Common myeloid progenitor, CD34-positive (primary cell): ENCODE measurements at regions not wholly inside any gene's neighbourhood (a gene's known extent, or its start where the extent isn't known, plus 50 kb on each side); places are given as distances from the start of the nearest gene placed in this dataset.
"Not testable (repeated sequence)": the region's sequence is repeated elsewhere in the genome, so short reads cannot be mapped to it uniquely, and the experiment has no call there.

Source experiments
- CTCF ChIA-PET: fragments of 350-600 bp; sonication (Branson Sonifier 250); formaldehyde crosslinking; loops from one replicate; lab custom pipeline; 2021; ENCODE audit warnings: antibody characterized with exemption; lab: Charles Lee
- POLR2A ChIA-PET: fragments of 350-600 bp; sonication (Branson Sonifier 250); formaldehyde crosslinking; loops from one replicate; lab custom pipeline; 2021; ENCODE audit warnings: antibody characterized with exemption; lab: Charles Lee
- DNase-seq, 3 donors: peaks; one replicate each; pipeline versions ENCODE4 v3.0.0 to v3.0.0-alpha.2; 2013
- H3K27ac ChIP-seq, 2 experiments: 1 replicate in 1 of 2; 2 replicates in 1 of 2; pipeline ENCODE4 v1.7.0; 2013; ENCODE audit warnings: inconsistent platforms in 2 of 2, low read length in 2 of 2, mild to moderate bottlenecking in 2 of 2, low read depth in 1 of 2, moderate library complexity in 1 of 2; ENCODE audit not compliant: severe bottlenecking in 2 of 2, insufficient read depth in 1 of 2, poor library complexity in 1 of 2
- H3K27me3 ChIP-seq, 5 experiments: replicated peaks in 2 of 5; 1 replicate in 3 of 5; 2 replicates in 2 of 5; pipeline versions ENCODE4 v1.6.1 to v1.7.0; 2013; ENCODE audit warnings: low read length in 4 of 5, mild to moderate bottlenecking in 2 of 5, moderate library complexity in 2 of 5, inconsistent platforms in 1 of 5; ENCODE audit not compliant: insufficient read depth in 5 of 5, control insufficient read depth in 4 of 5
- H3K36me3 ChIP-seq, 4 experiments: 1 replicate in 2 of 4; 2 replicates in 2 of 4; pipeline versions ENCODE4 v1.6.1 to v1.7.0; 2013; ENCODE audit warnings: low read length in 3 of 4, control low read depth in 1 of 4, mild to moderate bottlenecking in 1 of 4; ENCODE audit not compliant: control insufficient read depth in 4 of 4, insufficient read depth in 4 of 4
- H3K4me1 ChIP-seq, 4 experiments: 1 replicate in 3 of 4; 2 replicates in 1 of 4; pipeline versions ENCODE4 v1.6.1 to v1.7.1; 2013; ENCODE audit warnings: low read length in 3 of 4, mild to moderate bottlenecking in 3 of 4, control low read depth in 1 of 4, inconsistent platforms in 1 of 4, moderate library complexity in 1 of 4; ENCODE audit not compliant: control insufficient read depth in 4 of 4, insufficient read depth in 4 of 4; ENCODE audit errors: control extremely low read depth in 1 of 4
- H3K4me3 ChIP-seq, 7 experiments: 1 replicate in 4 of 7; 2 replicates in 3 of 7; pipeline versions ENCODE4 v1.5.1 to v1.7.0; 2013; ENCODE audit warnings: mild to moderate bottlenecking in 7 of 7, low read length in 6 of 7, moderate library complexity in 6 of 7, inconsistent platforms in 2 of 7, low read depth in 2 of 7, control low read depth in 1 of 7; ENCODE audit not compliant: insufficient read depth in 4 of 7, control insufficient read depth in 1 of 7; ENCODE audit errors: extremely low read depth in 1 of 7
- H3K9me3 ChIP-seq, 5 experiments: 1 replicate in 4 of 5; 2 replicates in 1 of 5; pipeline versions ENCODE4 v1.6.1 to v1.7.1; 2013; ENCODE audit warnings: low read length in 4 of 5, mild to moderate bottlenecking in 2 of 5, inconsistent platforms in 1 of 5, low read depth in 1 of 5, moderate library complexity in 1 of 5; ENCODE audit not compliant: control insufficient read depth in 4 of 5, insufficient read depth in 2 of 5; ENCODE audit errors: control extremely low read depth in 1 of 5
- WGBS: methylation state at CpG from one replicate; pipeline ENCODE4 v1.1.5; 2013; ENCODE audit not compliant: insufficient coverage; 5-methylcytosine and 5-hydroxymethylcytosine counted together

DNA sequence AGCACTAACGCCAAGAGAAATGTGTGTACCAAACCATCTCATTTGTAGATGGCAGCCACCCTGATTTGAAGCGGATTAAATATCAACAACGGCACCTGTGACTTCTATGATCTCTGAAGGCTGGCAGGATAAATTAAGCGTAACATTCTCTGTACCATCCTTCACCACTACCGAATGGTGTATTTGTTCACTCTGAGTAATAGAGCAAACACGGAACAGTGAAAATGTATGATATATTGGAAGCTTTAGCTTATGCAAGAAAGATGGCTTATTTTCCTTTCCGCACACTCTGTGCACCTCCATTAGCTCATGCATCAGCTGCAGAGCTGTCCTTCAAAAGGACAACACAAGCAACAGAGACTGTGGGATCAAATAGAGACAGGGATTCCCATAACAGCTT, 431.1 kb downstream of the PRELID2 start:
- Histone ChIP-seq H3K27ac (no peak overlapping the region), H3K4me1 (no peaks in the 10 kb centered on the region), H3K4me3 (no peak overlapping the region), H3K36me3 (no peaks in the 10 kb centered on the region), H3K9me3 (peaks cover 0 to 25% (median 4%) of the 10 kb centered on the region in 5 experiments), H3K27me3 (no peaks in the 10 kb centered on the region)
- no peak for DNase-seq
- ChIA-PET POLR2A (no interaction called here), CTCF (no interaction called here)
- 97% methylated on average over 5 of the region's 7 CpGs for WGBS

DNA sequence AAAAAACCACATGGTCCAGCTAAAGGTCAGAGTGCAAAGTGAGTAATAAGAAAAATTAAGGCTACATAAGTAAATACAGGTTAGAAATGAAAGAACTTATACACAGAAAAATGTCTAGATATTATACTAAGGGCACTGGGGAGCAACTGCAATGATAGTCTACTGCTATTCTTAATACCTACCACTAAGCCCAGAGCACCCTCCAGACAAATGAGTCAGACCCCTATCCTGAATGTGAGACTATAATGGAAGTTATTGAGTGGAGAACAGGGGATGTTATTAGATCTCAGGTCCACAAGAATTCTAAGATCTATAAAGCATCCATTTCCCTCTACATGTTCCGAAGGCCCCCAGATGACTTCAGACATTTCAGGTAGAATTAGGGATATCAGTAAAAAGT, 438.3 kb downstream of the PRELID2 start:
- CTCF ChIA-PET, result no interaction called here

DNA sequence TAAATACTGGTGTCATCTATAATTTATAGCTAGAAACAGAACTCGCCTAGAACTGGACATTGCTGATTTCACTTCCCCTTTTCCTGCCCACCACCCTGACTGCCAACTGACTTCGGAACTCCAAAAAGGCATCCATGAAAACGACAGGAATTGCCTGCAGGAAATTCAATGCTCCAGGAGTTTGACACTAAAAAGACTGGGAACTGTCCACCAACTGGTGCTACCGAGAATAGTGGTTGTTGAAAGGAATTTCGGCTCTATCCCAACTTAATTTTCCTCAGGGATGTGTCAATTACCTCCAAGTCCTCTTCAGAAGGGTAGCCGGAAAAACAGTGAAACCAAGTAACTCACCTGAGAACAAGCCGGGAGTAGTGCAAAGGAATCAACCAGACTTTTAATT, 440.0 kb downstream of the PRELID2 start:
- peaks cover 0 to 13% (median 0%) of the 10 kb centered on the region in 5 experiments for H3K9me3 ChIP-seq
- CTCF ChIA-PET, H3K36me3 ChIP-seq, H3K4me1 ChIP-seq, H3K27ac ChIP-seq, POLR2A ChIA-PET, H3K4me3 ChIP-seq, H3K27me3 ChIP-seq, DNase-seq: not testable (repeated sequence)
- 77% methylated on average over 4 of the region's 7 CpGs for WGBS

More for the DNA sequence above, 438.3 kb downstream of the PRELID2 start:
- H3K9me3 ChIP-seq, result peaks cover 0 to 5% (median 0%) of the 10 kb centered on the region in 5 experiments
- H3K4me3 ChIP-seq, result no peak overlapping the region
- no peak overlapping the region for H3K27ac ChIP-seq
- H3K27me3 ChIP-seq, result no peaks in the 10 kb centered on the region
- DNase-seq, result no peak
- H3K4me1 ChIP-seq, result no peaks in the 10 kb centered on the region
- no CpG with 5 or more reads among the region's 1 CpG for WGBS
- H3K36me3 ChIP-seq, result no peaks in the 10 kb centered on the region
- POLR2A ChIA-PET, result no interaction called here

DNA sequence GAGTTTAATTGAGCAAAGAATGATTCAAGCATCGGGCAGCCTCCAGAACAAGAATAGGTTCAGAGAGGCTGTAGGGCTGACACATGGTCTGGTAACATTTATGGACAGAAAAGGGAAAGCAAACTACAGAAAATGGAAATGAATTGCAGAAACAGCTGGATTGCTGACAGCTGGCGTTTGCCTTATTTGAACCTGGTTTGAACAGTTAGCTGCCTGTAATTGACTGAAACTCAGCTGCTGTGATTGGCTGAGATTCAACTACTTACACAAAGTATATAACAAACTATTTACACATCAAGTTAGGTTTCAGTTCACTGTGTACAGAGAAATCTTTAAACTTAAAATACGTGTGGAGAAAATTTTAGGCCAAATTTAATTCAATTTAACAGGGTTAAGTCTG, 441.7 kb downstream of the PRELID2 start:
- DNase-seq, result no peak
- H3K4me3 ChIP-seq, result no peak overlapping the region
- WGBS, result 94% methylated on average over 2 of the region's 3 CpGs
- ChIA-PET CTCF (no interaction called here), POLR2A (no interaction called here)
- no peak overlapping the region for H3K27ac ChIP-seq
- H3K27me3 ChIP-seq, result no peaks in the 10 kb centered on the region
- peaks cover 0 to 13% (median 0%) of the 10 kb centered on the region in 5 experiments for H3K9me3 ChIP-seq
- H3K36me3 ChIP-seq, result no peaks in the 10 kb centered on the region
- no peaks in the 10 kb centered on the region for H3K4me1 ChIP-seq

DNA sequence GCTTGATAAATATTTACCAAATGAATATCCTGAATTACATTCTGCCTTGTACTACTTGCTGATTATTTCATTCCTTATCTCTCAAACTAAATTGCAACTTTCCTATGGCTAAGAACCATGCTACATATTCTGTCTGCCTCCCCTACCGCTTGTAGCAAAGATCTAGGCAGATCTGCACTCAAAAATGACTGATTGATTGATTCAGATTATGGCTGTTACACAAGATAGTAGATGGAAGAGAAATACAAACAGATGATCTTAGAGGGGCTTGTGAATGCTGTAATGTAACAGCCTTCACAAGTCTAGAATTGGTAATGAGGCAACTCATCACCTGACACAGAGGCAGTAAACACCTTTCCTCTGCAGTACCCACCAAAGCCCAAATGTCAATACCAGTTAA, 446.1 kb downstream of the PRELID2 start:
- Histone ChIP-seq H3K4me1 (no peaks in the 10 kb centered on the region), H3K27me3 (no peaks in the 10 kb centered on the region), H3K27ac (no peak overlapping the region), H3K36me3 (no peaks in the 10 kb centered on the region), H3K4me3 (no peak overlapping the region), H3K9me3 (peaks cover 0 to 11% (median 0%) of the 10 kb centered on the region in 5 experiments)
- DNase-seq, result no peak
- CTCF ChIA-PET, result no interaction called here
- WGBS, result 0% methylated on average over 1 of the region's 1 CpG
- POLR2A ChIA-PET, result no interaction called here

DNA sequence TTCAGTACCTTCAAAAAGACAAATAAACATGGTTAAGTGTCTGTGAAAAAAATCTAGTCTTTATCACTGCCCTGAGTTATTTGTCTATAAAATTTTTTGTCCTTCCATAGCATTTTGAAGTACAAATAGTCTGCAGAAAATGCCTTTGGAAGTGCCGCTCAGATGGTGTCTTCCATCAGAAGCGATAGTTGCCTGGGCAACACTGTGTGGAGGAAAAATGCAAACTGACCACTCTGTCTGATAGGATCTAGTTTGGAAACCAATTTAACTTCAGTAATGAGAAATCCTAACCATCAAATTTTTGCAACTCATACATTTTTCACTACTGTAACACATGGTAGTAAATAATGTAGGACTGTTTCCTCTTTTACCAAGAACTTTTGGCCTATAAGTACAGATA, 449.9 kb downstream of the PRELID2 start:
- ChIA-PET CTCF (no interaction called here), POLR2A (no interaction called here)
- WGBS, result 50% methylated on average over 1 of the region's 2 CpGs

DNA sequence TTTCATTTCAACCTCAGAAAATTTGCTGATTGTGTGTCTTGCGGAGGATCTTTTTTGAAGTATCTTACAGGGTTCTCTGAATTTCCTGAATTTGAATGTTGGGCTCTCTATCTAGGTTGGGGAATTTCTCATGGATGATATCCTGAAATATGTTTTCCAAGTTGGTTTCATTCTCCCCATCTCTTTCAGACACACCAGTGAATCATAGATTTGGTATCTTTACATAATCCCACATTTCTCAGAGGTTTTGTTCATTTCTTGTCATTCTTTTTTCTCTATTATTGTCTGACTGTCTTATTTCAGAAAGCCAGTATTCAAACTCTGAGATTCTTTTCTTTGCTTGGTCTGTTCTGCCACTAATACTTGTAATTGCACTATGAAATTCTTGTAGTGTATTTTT, 456.9 kb downstream of the PRELID2 start:
- POLR2A ChIA-PET, result no interaction called here
- Histone ChIP-seq H3K9me3 (peaks cover 3 to 43% (median 3%) of the 10 kb centered on the region in 5 experiments), H3K4me3 (no peak overlapping the region), H3K4me1 (no peaks in the 10 kb centered on the region), H3K27ac (no peak overlapping the region), H3K36me3 (no peaks in the 10 kb centered on the region), H3K27me3 (no peaks in the 10 kb centered on the region)
- CTCF ChIA-PET, result interaction anchor here (1.4 kb wide), 1 partner anchor 680 kb away, joined by 3 read pairs; no protein-coding TSS in a partner anchor
- DNase-seq, result no peak
- no CpG with 5 or more reads among the region's 1 CpG for WGBS

More for the DNA sequence above, 449.9 kb downstream of the PRELID2 start:
- Histone ChIP-seq H3K27me3 (no peaks in the 10 kb centered on the region), H3K4me1 (no peaks in the 10 kb centered on the region), H3K36me3 (no peaks in the 10 kb centered on the region), H3K9me3 (peaks cover 0 to 2% (median 0%) of the 10 kb centered on the region in 5 experiments), H3K27ac (no peak overlapping the region), H3K4me3 (no peak overlapping the region)
- DNase-seq, result no peak
